ENCODE measurements at regions not wholly inside any gene's neighbourhood (a gene's known extent, or its start where the extent isn't known, plus 50 kb on each side); places are given as distances from the start of the nearest gene placed in this dataset.

- Histone ChIP-seq H3K4me3 (no peak overlapping the region), H3K27ac (no peak overlapping the region), H3K9me3 (no peaks in the 10 kb centered on the region), H3K4me2 (no peak overlapping the region), H3K4me1 (no peaks in the 10 kb centered on the region)
- no peak for FAIRE-seq
- ChIA-PET POLR2A (no interaction called here), CTCF (no interaction called here)
- no peak for TF ChIP-seq CBX2 (IDR thresholded peaks at IDR 0.05; ENCODE audit: borderline replicate concordance, low read depth)
- no peak for TF ChIP-seq ZSCAN20 (CRISPR knock-in tag; IDR thresholded peaks at IDR 0.05)
- TF ChIP-seq CTCF (IDR thresholded peaks at IDR 0.05) = peak; percentile 19; the same call in 1 of the 3 replicates
- TF ChIP-seq RNF2 (IDR thresholded peaks at IDR 0.05; ENCODE audit: borderline replicate concordance, low read depth) = no peak
- no peak for TF ChIP-seq CHD4 (IDR thresholded peaks at IDR 0.05; ENCODE audit: borderline replicate concordance)
- no peak for TF ChIP-seq HOXB5 (CRISPR knock-in tag; IDR thresholded peaks at IDR 0.05)
- TF ChIP-seq ESRRA (IDR thresholded peaks at IDR 0.05; ENCODE audit: borderline replicate concordance, low read length) = no peak
- no peak for TF ChIP-seq ZFP36 (IDR thresholded peaks at IDR 0.05; ENCODE audit: borderline replicate concordance, partially characterized antibody)
- no peak for TF ChIP-seq MYC (IDR thresholded peaks at IDR 0.05; ENCODE audit: borderline replicate concordance, low read length)
- TF ChIP-seq RAD21 (conservative IDR thresholded peaks at IDR 0.05 in 1 of 2, IDR thresholded peaks at IDR 0.05 in 1 of 2) = 0 out of 5 replicates have a peak, but pooled peaks of 1 of the 2 experiments have one; percentile 20
- peak; percentile 28; the same call in 2 of the 3 replicates for TF ChIP-seq SMC3 (IDR thresholded peaks at IDR 0.05)
- no peak for TF ChIP-seq FOXS1 (CRISPR knock-in tag; IDR thresholded peaks at IDR 0.05)
- 11% methylated on average over 1 of the region's 1 CpG for WGBS (ENCODE audit: missing lambda C conversion rate)
- no peak for DNase-seq (ENCODE audit: low read depth in 1 of 2, low spot score in 1 of 2)
- ATAC-seq = no peak
Measured at GRCh38 chr2:179354739-179355537, 90.3 kb upstream of the SESTD1 start.

GRCh38 chr2:179354296-179354695 lies 89.7 kb upstream of the SESTD1 start:
- Histone ChIP-seq H3K9me3 (no peaks in the 10 kb centered on the region), H3K27ac (no peak overlapping the region), H3K4me3 (no peak overlapping the region), H3K4me2 (no peak overlapping the region), H3K4me1 (no peaks in the 10 kb centered on the region)
- no peak for TF ChIP-seq USF2 (IDR thresholded peaks at IDR 0.05)
- ChIA-PET POLR2A (no interaction called here), CTCF (no interaction called here)
- DNase-seq (ENCODE audit: low read depth in 1 of 2, low spot score in 1 of 2) (no peak), ATAC-seq (no peak), FAIRE-seq (no peak)
- WGBS (ENCODE audit: missing lambda C conversion rate) = 82% methylated on average over 4 of the region's 4 CpGs

- ATAC-seq = no peak
- DNase-seq (ENCODE audit: low read depth in 1 of 2, low spot score in 1 of 2) = no peak
- H3K4me1 ChIP-seq = no peaks in the 10 kb centered on the region
- WGBS (ENCODE audit: missing lambda C conversion rate) = 25% methylated on average over 2 of the region's 2 CpGs
- no peak overlapping the region for H3K4me2 ChIP-seq
- H3K27ac ChIP-seq = no peak overlapping the region
- H3K9me3 ChIP-seq = no peaks in the 10 kb centered on the region
- FAIRE-seq = no peak
- no peak for TF ChIP-seq RCOR1 (IDR thresholded peaks at IDR 0.05; ENCODE audit: low read depth, low read length)
- POLR2A ChIA-PET = no interaction called here
- H3K4me3 ChIP-seq = no peak overlapping the region
- CTCF ChIA-PET = no interaction called here
Measured at GRCh38 chr2:179352181-179352580, 87.5 kb upstream of the SESTD1 start.

GRCh38 chr2:179351057-179351456 lies 86.4 kb upstream of the SESTD1 start:
- no peak for FAIRE-seq
- ATAC-seq = no peak
- H3K4me2 ChIP-seq = no peak overlapping the region
- H3K27ac ChIP-seq = no peak overlapping the region
- H3K4me1 ChIP-seq = no peaks in the 10 kb centered on the region
- no peak overlapping the region for H3K4me3 ChIP-seq
- DNase-seq (ENCODE audit: low read depth in 1 of 2, low spot score in 1 of 2) = no peak
- WGBS (ENCODE audit: missing lambda C conversion rate) = 98% methylated on average over 2 of the region's 2 CpGs
- ChIA-PET CTCF (no interaction called here), POLR2A (no interaction called here)
- no peaks in the 10 kb centered on the region for H3K9me3 ChIP-seq
- TF ChIP-seq CTCF (IDR thresholded peaks at IDR 0.05) = no peak
- TF ChIP-seq JUN (IDR thresholded peaks at IDR 0.05) = no peak
- no peak for TF ChIP-seq NR3C1 (IDR thresholded peaks at IDR 0.05)
- TF ChIP-seq RFX5 (IDR thresholded peaks at IDR 0.05) = no peak
- no peak for TF ChIP-seq CHD4 (IDR thresholded peaks at IDR 0.05; ENCODE audit: borderline replicate concordance)
- TF ChIP-seq CBX2 (IDR thresholded peaks at IDR 0.05; ENCODE audit: borderline replicate concordance, low read depth) = no peak
- TF ChIP-seq NPAS2 (CRISPR knock-in tag; IDR thresholded peaks at IDR 0.05; ENCODE audit: borderline replicate concordance) = no peak
- no peak for TF ChIP-seq CBX8 (IDR thresholded peaks at IDR 0.05)
- TF ChIP-seq EP300 (IDR thresholded peaks at IDR 0.05) = no peak
- no peak for TF ChIP-seq HOXA7 (CRISPR knock-in tag; IDR thresholded peaks at IDR 0.05)
- no peak for TF ChIP-seq BCL3 (IDR thresholded peaks at IDR 0.05)
- no peak for TF ChIP-seq POLR2AphosphoS2 (conservative IDR thresholded peaks at IDR 0.05; ENCODE audit: low read length)
- TF ChIP-seq HDAC2 (IDR thresholded peaks at IDR 0.05) = no peak
- TF ChIP-seq RARB (CRISPR knock-in tag; IDR thresholded peaks at IDR 0.05) = no peak
- TF ChIP-seq JUNB (IDR thresholded peaks at IDR 0.05) = no peak

Measured in A549 (cell line).